IMR-90 (cell line): ENCODE measurements at regions not wholly inside any gene's neighbourhood (a gene's known extent, or its start where the extent isn't known, plus 50 kb on each side); places are given as distances from the start of the nearest gene placed in this dataset.

Experiments
- BHLHE40 ChIP-seq: fragments of 150-350 bp; IDR thresholded peaks from 2 replicates; pipeline ENCODE4 v1.6.1; 2016; ENCODE audit warnings: mild to moderate bottlenecking, low read depth, low read length
- CEBPB ChIP-seq: IDR thresholded peaks from 2 replicates; pipeline ENCODE4 v1.6.1; 2012; ENCODE audit warnings: low read depth, low read length, improper control_type of control experiment
- CHD1 ChIP-seq: IDR thresholded peaks from 2 replicates; pipeline ENCODE4 v1.6.1; 2012; ENCODE audit warnings: low read depth, low read length, improper control_type of control experiment
- CTCF ChIP-seq: conservative IDR thresholded peaks from 2 replicates; pipeline ENCODE4 v1.5.1; 2012; ENCODE audit warnings: mild to moderate bottlenecking, low read depth, low read length, improper control_type of control experiment
- ELK1 ChIP-seq: fragments of 150-350 bp; IDR thresholded peaks from 2 replicates; pipeline ENCODE4 v1.6.1; 2016; ENCODE audit warnings: low read depth, mild to moderate bottlenecking, low read length, moderate library complexity, borderline replicate concordance
- FOS ChIP-seq: fragments of 150-350 bp; IDR thresholded peaks from 2 replicates; pipeline ENCODE4 v1.6.1; 2016; ENCODE audit warnings: low read depth, low read length
- MAFK ChIP-seq: IDR thresholded peaks from 2 replicates; pipeline ENCODE4 v1.6.1; 2012; ENCODE audit warnings: low read depth, low read length, improper control_type of control experiment
- MXI1 ChIP-seq: IDR thresholded peaks from 2 replicates; pipeline ENCODE4 v1.6.1; 2012; ENCODE audit warnings: low read depth, mild to moderate bottlenecking, low read length, moderate library complexity, borderline replicate concordance
- POLR2A ChIP-seq: IDR thresholded peaks from 2 replicates; pipeline ENCODE4 v1.6.1; 2012; ENCODE audit warnings: mild to moderate bottlenecking, low read depth, low read length
- RCOR1 ChIP-seq: IDR thresholded peaks from 2 replicates; pipeline ENCODE4 v1.6.1; 2012; ENCODE audit warnings: mild to moderate bottlenecking, low read length, improper control_type of control experiment; ENCODE audit not compliant: insufficient replicate concordance
- RFX5 ChIP-seq: IDR thresholded peaks from 2 replicates; pipeline ENCODE4 v1.8.0; 2012; ENCODE audit warnings: low read depth, mild to moderate bottlenecking, low read length, moderate library complexity

- TF ChIP-seq POLR2A, result no peak
- no peak for TF ChIP-seq CTCF
- TF ChIP-seq RFX5, result no peak
- TF ChIP-seq ELK1, result no peak
- TF ChIP-seq MAFK, result no peak
- no peak for TF ChIP-seq BHLHE40
- no peak for TF ChIP-seq MXI1
- no peak for TF ChIP-seq FOS
- no peak for TF ChIP-seq CHD1
- TF ChIP-seq CEBPB, result no peak
- no peak for TF ChIP-seq RCOR1
These were observed 154.9 kb downstream of the RASSF9 start for GRCh38 chr12:85681333-85681732.
